ENCODE measurements at regions not wholly inside any gene's neighbourhood (a gene's known extent, or its start where the extent isn't known, plus 50 kb on each side); places are given as distances from the start of the nearest gene placed in this dataset.
"Not testable (repeated sequence)": the region's sequence is repeated elsewhere in the genome, so short reads cannot be mapped to it uniquely, and the experiment has no call there.

- DNase-seq (ENCODE audit: low read depth, low spot score) = no peak
Measured at GRCh38 chr1:113185463-113186104, 112.6 kb downstream of the LRIG2 start.

- no peak for DNase-seq (ENCODE audit: low read depth, low spot score)
Measured at GRCh38 chr1:113190078-113190477, 117.1 kb downstream of the LRIG2 start.

GRCh38 chr1:113190930-113191329 is 117.9 kb downstream of the LRIG2 start:
- DNase-seq (ENCODE audit: low read depth, low spot score) = no peak

GRCh38 chr1:113191579-113192076 is 118.6 kb downstream of the LRIG2 start:
- no peak for DNase-seq (ENCODE audit: low read depth, low spot score)

- DNase-seq (ENCODE audit: low read depth, low spot score) = no peak
Measured at GRCh38 chr1:113192242-113192641, 119.2 kb downstream of the LRIG2 start.

GRCh38 chr1:113192980-113193379 is 120.0 kb downstream of the LRIG2 start:
- DNase-seq (ENCODE audit: low read depth, low spot score) = no peak

- DNase-seq (ENCODE audit: low read depth, low spot score) = no peak
Measured at GRCh38 chr1:113194846-113195830, 122.1 kb downstream of the LRIG2 start.

GRCh38 chr1:113197719-113198330 is 124.8 kb downstream of the LRIG2 start:
- no peak for DNase-seq (ENCODE audit: low read depth, low spot score)

GRCh38 chr1:113198806-113199205 is 125.8 kb downstream of the LRIG2 start:
- no peak for DNase-seq (ENCODE audit: low read depth, low spot score)

- DNase-seq (ENCODE audit: low read depth, low spot score) = peak; percentile 48
Measured at GRCh38 chr1:113199760-113200455, 126.9 kb downstream of the LRIG2 start.

- no peak for DNase-seq (ENCODE audit: low read depth, low spot score)
Measured at GRCh38 chr1:113201560-113201959, 128.6 kb downstream of the LRIG2 start.

GRCh38 chr1:113205980-113206766 is 133.2 kb downstream of the LRIG2 start:
- DNase-seq (ENCODE audit: low read depth, low spot score) = no peak

GRCh38 chr1:113207019-113207418 is 134.0 kb downstream of the LRIG2 start:
- peak; percentile 35 for DNase-seq (ENCODE audit: low read depth, low spot score)

GRCh38 chr1:113207457-113207856 is 134.5 kb downstream of the LRIG2 start:
- DNase-seq (ENCODE audit: low read depth, low spot score) = no peak

- DNase-seq (ENCODE audit: low read depth, low spot score) = not testable (repeated sequence)
Measured at GRCh38 chr1:113208425-113208824, 135.4 kb downstream of the LRIG2 start.

- DNase-seq (ENCODE audit: low read depth, low spot score) = no peak
Measured at GRCh38 chr1:113210248-113210647, 137.2 kb downstream of the LRIG2 start.

GRCh38 chr1:113211467-113211866 is 138.5 kb downstream of the LRIG2 start:
- DNase-seq (ENCODE audit: low read depth, low spot score) = no peak

- no peak for DNase-seq (ENCODE audit: low read depth, low spot score)
Measured at GRCh38 chr1:113215015-113215414, 142.0 kb downstream of the LRIG2 start.

GRCh38 chr1:113216664-113217063 is 143.7 kb downstream of the LRIG2 start:
- DNase-seq (ENCODE audit: low read depth, low spot score) = no peak

- DNase-seq (ENCODE audit: low read depth, low spot score) = no peak
Measured at GRCh38 chr1:113217447-113218208, 144.6 kb downstream of the LRIG2 start.
